GM13977 (cell line): ENCODE measurements at regions not wholly inside any gene's neighbourhood (a gene's known extent, or its start where the extent isn't known, plus 50 kb on each side); places are given as distances from the start of the nearest gene placed in this dataset.

Source experiments
- DNase-seq: peaks from one replicate; pipeline ENCODE4 v3.0.0; 2012; ENCODE audit warnings: low spot score
- CTCF ChIP-seq: IDR thresholded peaks from 2 replicates; pipeline ENCODE4 v1.5.1; 2012; ENCODE audit warnings: mild to moderate bottlenecking, control low read depth; ENCODE audit not compliant: insufficient read depth; ENCODE audit errors: extremely low read depth, missing control alignments
- in situ Hi-C: fragments of 300-500 bp; cut with MboI; formaldehyde crosslinking; loops from one replicate; pipeline ENCODE4 v1.12.0; 2022; ENCODE audit warnings: low sequenced_read_pairs, low pct_unique_long_range_greater_than_20kb, mixed read lengths, inconsistent platforms; ENCODE audit not compliant: unreplicated experiment

- peak; percentile 7 for TF ChIP-seq CTCF
- no peak for DNase-seq
- in situ Hi-C loops = no loop called here
Measured at GRCh38 chr9:109560470-109561132, 62.5 kb upstream of the PTPN3 start.

GRCh38 chr9:109561137-109561536 lies 63.0 kb upstream of the PTPN3 start:
- TF ChIP-seq CTCF = no peak
- no peak for DNase-seq
- in situ Hi-C loops = no loop called here

- in situ Hi-C loops = no loop called here
- no peak for TF ChIP-seq CTCF
- DNase-seq = no peak
Measured at GRCh38 chr9:109568089-109568488, 70.0 kb upstream of the PTPN3 start.

- in situ Hi-C loops = no loop called here
- no peak for DNase-seq
- TF ChIP-seq CTCF = no peak
Measured at GRCh38 chr9:109568568-109569210, 70.6 kb upstream of the PTPN3 start.

- peak; percentile 72 for TF ChIP-seq CTCF
- peak; percentile 45 for DNase-seq
- in situ Hi-C loops = no loop called here
Measured at GRCh38 chr9:109574061-109574882, 76.2 kb upstream of the PTPN3 start.

GRCh38 chr9:109576762-109577161 lies 78.7 kb upstream of the PTPN3 start:
- in situ Hi-C loops = loop anchor here (25.0 kb wide), 1 partner anchor 236 kb away; no protein-coding TSS in a partner anchor
- no peak for DNase-seq
- no peak for TF ChIP-seq CTCF
